ENCODE measurements at regions not wholly inside any gene's neighbourhood (a gene's known extent, or its start where the extent isn't known, plus 50 kb on each side); places are given as distances from the start of the nearest gene placed in this dataset.

DNA sequence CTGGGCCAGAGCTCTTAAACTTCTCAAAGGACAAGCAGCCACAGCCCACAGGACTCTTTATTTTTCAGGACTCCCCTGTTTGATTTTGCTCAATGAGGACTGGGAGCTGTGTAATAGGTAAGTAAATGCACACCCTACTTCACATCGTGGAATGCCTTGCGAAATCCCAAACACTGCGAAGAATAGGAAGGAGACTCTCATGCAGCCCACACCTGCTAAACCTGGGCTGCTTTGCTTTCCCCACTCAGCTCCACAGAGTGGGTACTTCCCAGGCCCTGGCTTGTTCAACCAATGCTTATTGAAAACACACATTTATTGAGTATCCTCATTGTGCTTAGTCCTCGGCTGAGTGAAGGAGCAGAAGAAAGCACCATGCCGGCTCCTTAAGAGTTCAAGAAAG is 103.3 kb upstream of the FSTL4 start:
- TF ChIP-seq, protein P1, sequence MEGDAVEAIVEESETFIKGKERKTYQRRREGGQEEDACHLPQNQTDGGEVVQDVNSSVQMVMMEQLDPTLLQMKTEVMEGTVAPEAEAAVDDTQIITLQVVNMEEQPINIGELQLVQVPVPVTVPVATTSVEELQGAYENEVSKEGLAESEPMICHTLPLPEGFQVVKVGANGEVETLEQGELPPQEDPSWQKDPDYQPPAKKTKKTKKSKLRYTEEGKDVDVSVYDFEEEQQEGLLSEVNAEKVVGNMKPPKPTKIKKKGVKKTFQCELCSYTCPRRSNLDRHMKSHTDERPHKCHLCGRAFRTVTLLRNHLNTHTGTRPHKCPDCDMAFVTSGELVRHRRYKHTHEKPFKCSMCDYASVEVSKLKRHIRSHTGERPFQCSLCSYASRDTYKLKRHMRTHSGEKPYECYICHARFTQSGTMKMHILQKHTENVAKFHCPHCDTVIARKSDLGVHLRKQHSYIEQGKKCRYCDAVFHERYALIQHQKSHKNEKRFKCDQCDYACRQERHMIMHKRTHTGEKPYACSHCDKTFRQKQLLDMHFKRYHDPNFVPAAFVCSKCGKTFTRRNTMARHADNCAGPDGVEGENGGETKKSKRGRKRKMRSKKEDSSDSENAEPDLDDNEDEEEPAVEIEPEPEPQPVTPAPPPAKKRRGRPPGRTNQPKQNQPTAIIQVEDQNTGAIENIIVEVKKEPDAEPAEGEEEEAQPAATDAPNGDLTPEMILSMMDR (conservative IDR thresholded peaks at IDR 0.05; ENCODE audit: low read length) = no peak
- TF ChIP-seq EZH2phosphoT487 (IDR thresholded peaks at IDR 0.05; ENCODE audit: borderline replicate concordance, low read depth, low read length) = no peak

Measured in OCI-LY7 (cell line).